Upper lobe of left lung (tissue), 6 donors: ENCODE measurements at regions not wholly inside any gene's neighbourhood (a gene's known extent, or its start where the extent isn't known, plus 50 kb on each side); places are given as distances from the start of the nearest gene placed in this dataset.
"Not testable (repeated sequence)": the region's sequence is repeated elsewhere in the genome, so short reads cannot be mapped to it uniquely, and the experiment has no call there.

ENCODE experiments used
- ATAC-seq, 2 donors: fragments of 200-7000 bp; cut with Tn5 transposase; one replicate each; pipeline ENCODE4 v1.9.1; 2022; ENCODE audit warnings: mild to moderate bottlenecking in 2 of 2, moderate library complexity in 2 of 2; ENCODE audit not compliant: low FRiP score in 2 of 2
- DNase-seq, 2 donors: peaks; one replicate each; pipeline ENCODE4 v3.0.0-alpha.2; 2019 to 2020
- H3K27ac ChIP-seq, 4 donors: fragments of 200-600 bp; sonication (generic); one replicate each; pipeline ENCODE4 v1.5.1; 2016 to 2019
- H3K27me3 ChIP-seq, 4 donors: fragments of 200-600 bp; sonication (generic); one replicate each; pipeline ENCODE4 v1.5.1; 2017 to 2019
- H3K36me3 ChIP-seq, 4 donors: fragments of 200-600 bp; sonication (generic); one replicate each; pipeline ENCODE4 v1.5.1; 2016 to 2019
- H3K4me1 ChIP-seq, 4 donors: fragments of 200-600 bp; sonication (generic); one replicate each; pipeline ENCODE4 v1.5.1; 2018 to 2019
- H3K4me3 ChIP-seq, 4 donors: fragments of 200-600 bp; sonication (generic); one replicate each; pipeline ENCODE4 v1.5.1; 2017 to 2019; ENCODE audit warnings: mild to moderate bottlenecking in 2 of 4, moderate library complexity in 1 of 4
- H3K9me3 ChIP-seq, 4 donors: fragments of 200-600 bp; sonication (generic); one replicate each; pipeline ENCODE4 v1.5.1; 2018 to 2019
- CTCF ChIP-seq, 6 experiments: fragments of 450-650 bp in 4 of 6; fragments of 200-600 bp in 2 of 6; sonication (generic) in 2 of 6; IDR thresholded peaks; one replicate each; pipeline ENCODE4 v1.5.1; 2016 to 2019; ENCODE audit warnings: antibody characterized with exemption in 6 of 6
- EP300 ChIP-seq, 4 donors: sonication (generic); formaldehyde crosslinking; IDR thresholded peaks; one replicate each; pipeline ENCODE4 v1.5.1; 2017; ENCODE audit warnings: antibody characterized with exemption in 4 of 4, control low read depth in 2 of 4
- POLR2A ChIP-seq, 4 donors: fragments of 450-650 bp; IDR thresholded peaks; one replicate each; pipeline ENCODE4 v1.5.1; 2016 to 2017; ENCODE audit warnings: antibody characterized with exemption in 4 of 4, mild to moderate bottlenecking in 2 of 4
- POLR2AphosphoS5 ChIP-seq, 2 donors: sonication (generic); formaldehyde crosslinking; IDR thresholded peaks; one replicate each; pipeline ENCODE4 v1.5.1; 2017; ENCODE audit warnings: antibody characterized with exemption in 2 of 2
- WGBS, 2 donors: methylation state at CpG; one replicate each; pipeline ENCODE4 v1.1.5; 2017 to 2018; 5-methylcytosine and 5-hydroxymethylcytosine counted together
- donor health status: DM: no; HTN: no; CAD: no; lungs with moderate emphysema.
- donor health status: DM: no; HTN: yes; CAD: no; lungs with severe emphysema.

DNA sequence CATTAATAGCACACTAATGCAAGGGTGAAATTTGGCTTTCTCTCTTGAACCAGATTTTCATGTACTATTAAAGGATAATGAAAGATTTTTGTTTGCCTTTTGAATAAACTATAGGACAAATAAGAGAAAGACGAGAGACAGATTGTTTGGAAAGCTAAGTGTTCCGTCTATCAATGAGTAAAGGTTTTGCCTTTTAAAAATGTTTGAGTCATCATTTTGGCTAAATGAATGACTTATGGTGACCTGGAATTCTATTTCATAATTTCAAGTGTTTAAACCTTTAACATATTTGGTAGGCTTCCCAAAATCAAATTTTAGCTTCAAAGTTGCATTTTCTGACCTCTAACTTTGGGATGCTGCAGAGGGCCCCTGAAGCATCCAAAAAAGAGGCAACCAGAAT, 145.2 kb downstream of the SLC25A46 start:
- H3K4me1 ChIP-seq: no peaks in the 10 kb centered on the region

DNA sequence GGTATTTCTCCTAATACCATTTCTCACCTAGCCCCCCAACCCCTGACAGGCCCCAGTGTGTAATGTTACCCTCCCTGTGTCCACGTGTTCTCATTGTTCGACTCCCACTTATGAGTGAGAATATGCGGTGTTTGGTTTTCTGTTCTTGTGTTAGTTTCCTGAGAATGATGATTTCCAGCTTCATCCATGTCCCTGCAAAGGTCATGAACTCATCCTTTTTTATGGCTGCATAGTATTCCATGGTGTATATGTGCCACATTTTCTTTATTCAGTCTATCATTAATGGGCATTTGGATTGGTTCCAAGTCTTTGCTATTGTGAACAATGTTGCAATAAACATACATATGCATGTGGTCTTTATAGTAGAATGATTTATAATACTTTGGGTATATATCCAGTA, 148.4 kb downstream of the SLC25A46 start:
- H3K9me3 ChIP-seq, H3K4me1 ChIP-seq, ATAC-seq, H3K27ac ChIP-seq, DNase-seq, H3K27me3 ChIP-seq, H3K36me3 ChIP-seq, H3K4me3 ChIP-seq: not testable (repeated sequence)
- WGBS, 2 donors: 95 to 97% methylated on average over 3 of the region's 3 CpGs

More for the DNA sequence above, 145.2 kb downstream of the SLC25A46 start:
- WGBS, 2 donors: 47 to 54% methylated on average over 2 of the region's 2 CpGs
- Histone ChIP-seq H3K9me3 (no peaks in the 10 kb centered on the region), H3K27ac (no peak overlapping the region), H3K4me3 (no peak overlapping the region), H3K27me3 (no peaks in the 10 kb centered on the region), H3K36me3 (no peaks in the 10 kb centered on the region)
- ATAC-seq (no peak), DNase-seq (no peak)
- TF ChIP-seq POLR2A (IDR thresholded peaks at IDR 0.05) (no peak), CTCF (IDR thresholded peaks at IDR 0.05) (no peak)

- H3K36me3 ChIP-seq, H3K4me3 ChIP-seq, ATAC-seq, H3K27me3 ChIP-seq, H3K27ac ChIP-seq, H3K4me1 ChIP-seq, H3K9me3 ChIP-seq: not testable (repeated sequence)
- peak in 1 of 2 donors; percentile 72 for DNase-seq
- WGBS, 2 donors: 63 to 83% methylated on average over 9 to 32 of the region's 36 CpGs
These were observed 155.2 kb downstream of the SLC25A46 start for GRCh38 chr5:110893854-110894483.

DNA sequence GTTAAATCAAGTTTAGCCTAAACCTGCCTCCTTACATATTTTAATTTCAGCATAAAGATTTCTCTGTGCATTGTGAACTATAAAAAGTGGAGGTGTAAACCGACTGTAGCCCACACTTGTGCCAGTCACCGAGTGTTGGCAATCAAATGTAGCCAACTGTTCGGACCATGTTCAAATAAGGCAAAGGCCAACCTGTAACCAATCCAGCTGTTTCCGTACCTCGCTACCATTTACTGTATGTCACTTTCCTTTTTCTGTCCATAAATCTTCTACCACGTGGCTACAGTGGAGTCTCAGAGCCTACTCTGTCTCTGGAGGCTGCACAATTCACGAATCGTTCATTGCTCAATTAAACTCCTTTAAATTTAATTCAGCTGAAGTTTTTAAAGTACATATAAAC, 156.0 kb downstream of the SLC25A46 start:
- Histone ChIP-seq H3K27me3 (no peaks in the 10 kb centered on the region), H3K36me3 (no peaks in the 10 kb centered on the region), H3K9me3 (no peaks in the 10 kb centered on the region), H3K4me1 (no peaks in the 10 kb centered on the region), H3K4me3 (no peak overlapping the region), H3K27ac (no peak overlapping the region)
- WGBS, 2 donors: 78 to 91% methylated on average over 8 of the region's 8 CpGs
- DNase-seq (no peak), ATAC-seq (no peak)
- TF ChIP-seq EP300 (IDR thresholded peaks at IDR 0.05): no peak
- TF ChIP-seq CTCF (IDR thresholded peaks at IDR 0.05): no peak
- no peak for TF ChIP-seq POLR2A (IDR thresholded peaks at IDR 0.05)
- TF ChIP-seq POLR2AphosphoS5 (IDR thresholded peaks at IDR 0.05): no peak

DNA sequence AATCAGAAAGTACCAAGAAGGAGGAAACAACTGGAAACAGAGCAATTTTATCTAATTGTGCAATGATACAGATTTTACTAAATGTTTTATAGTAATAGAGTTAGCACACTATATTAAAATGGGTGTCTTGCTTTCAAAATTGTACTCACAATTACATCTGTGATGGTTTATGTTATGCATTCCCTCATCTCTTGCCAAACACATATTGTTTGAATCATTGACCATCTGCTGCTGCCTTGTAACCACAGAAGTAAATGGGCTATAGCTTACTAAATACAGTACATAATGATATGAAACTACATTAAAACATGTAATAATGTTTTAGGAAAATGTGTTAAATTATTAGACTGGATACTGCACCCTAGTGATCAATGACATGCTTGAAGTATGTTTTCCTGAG, 158.1 kb downstream of the SLC25A46 start:
- no peak overlapping the region for H3K4me3 ChIP-seq
- DNase-seq: no peak
- TF ChIP-seq POLR2A (IDR thresholded peaks at IDR 0.05): no peak
- no peak for TF ChIP-seq POLR2AphosphoS5 (IDR thresholded peaks at IDR 0.05)
- no peak for TF ChIP-seq CTCF (IDR thresholded peaks at IDR 0.05)
- no peak for TF ChIP-seq EP300 (IDR thresholded peaks at IDR 0.05)
- ATAC-seq: no peak
- H3K27ac ChIP-seq: no peak overlapping the region
- H3K27me3 ChIP-seq: no peaks in the 10 kb centered on the region
- H3K36me3 ChIP-seq: no peaks in the 10 kb centered on the region
- H3K9me3 ChIP-seq: no peaks in the 10 kb centered on the region
- no peaks in the 10 kb centered on the region for H3K4me1 ChIP-seq

DNA sequence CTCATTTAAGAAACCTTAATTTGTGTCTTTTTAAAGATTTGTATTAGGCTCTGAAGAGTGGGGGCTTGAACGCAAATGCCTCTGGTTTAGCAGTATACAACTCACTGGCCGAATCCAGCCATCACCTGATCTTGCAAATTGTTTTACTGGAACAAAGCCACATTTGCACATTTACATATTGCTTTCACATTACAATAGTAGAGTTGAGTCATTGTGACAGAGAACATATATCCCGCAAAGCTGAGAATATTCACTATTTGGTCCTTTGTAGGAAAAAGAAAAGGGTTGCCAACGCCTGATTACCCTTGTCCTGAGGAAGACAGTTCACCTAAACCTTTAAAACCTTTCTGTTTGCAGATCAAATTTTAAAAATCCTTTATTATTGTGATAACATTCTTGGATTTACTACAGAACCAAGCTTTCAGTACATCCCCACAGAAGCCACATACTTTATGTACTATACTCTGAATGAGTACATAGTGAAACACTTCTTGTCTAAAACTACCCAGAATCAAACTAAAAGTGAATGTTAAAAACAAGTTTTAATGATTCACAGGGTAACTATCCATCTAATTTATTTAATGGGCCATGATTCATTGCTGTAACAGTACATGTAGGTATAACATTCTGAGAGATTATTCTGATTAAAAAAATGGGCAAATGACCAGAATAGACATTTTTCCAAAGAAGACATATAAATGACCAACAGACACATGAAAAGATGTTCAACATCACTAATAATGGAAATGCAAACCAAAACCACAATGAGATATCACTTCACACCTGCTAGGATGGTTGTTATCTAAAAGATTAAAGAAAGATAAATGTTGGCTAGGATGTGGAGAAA, 161.0 kb downstream of the SLC25A46 start:
- DNase-seq (no peak), ATAC-seq (no peak)
- H3K4me3 ChIP-seq: no peak overlapping the region
- 72 to 77% methylated on average over 4 of the region's 4 CpGs for WGBS, 2 donors
- H3K4me1 ChIP-seq: no peaks in the 10 kb centered on the region
- H3K9me3 ChIP-seq: no peaks in the 10 kb centered on the region
- no peak overlapping the region for H3K27ac ChIP-seq
- no peaks in the 10 kb centered on the region for H3K36me3 ChIP-seq
- H3K27me3 ChIP-seq: no peaks in the 10 kb centered on the region
- TF ChIP-seq EP300 (IDR thresholded peaks at IDR 0.05) (no peak), POLR2A (IDR thresholded peaks at IDR 0.05) (no peak), POLR2AphosphoS5 (IDR thresholded peaks at IDR 0.05) (no peak), CTCF (IDR thresholded peaks at IDR 0.05) (no peak)
